IMR-90 (cell line): ENCODE measurements at regions not wholly inside any gene's neighbourhood (a gene's known extent, or its start where the extent isn't known, plus 50 kb on each side); places are given as distances from the start of the nearest gene placed in this dataset.

Source experiments
- MXI1 ChIP-seq: IDR thresholded peaks from 2 replicates; pipeline ENCODE4 v1.6.1; 2012; ENCODE audit warnings: low read depth, mild to moderate bottlenecking, low read length, moderate library complexity, borderline replicate concordance
- POLR2A ChIP-seq: IDR thresholded peaks from 2 replicates; pipeline ENCODE4 v1.6.1; 2012; ENCODE audit warnings: mild to moderate bottlenecking, low read depth, low read length
- TF ChIP-seq, protein P1 (sequence below): conservative IDR thresholded peaks from 2 replicates; pipeline ENCODE4 v1.5.1; 2012; ENCODE audit warnings: mild to moderate bottlenecking, low read depth, low read length, improper control_type of control experiment

DNA sequence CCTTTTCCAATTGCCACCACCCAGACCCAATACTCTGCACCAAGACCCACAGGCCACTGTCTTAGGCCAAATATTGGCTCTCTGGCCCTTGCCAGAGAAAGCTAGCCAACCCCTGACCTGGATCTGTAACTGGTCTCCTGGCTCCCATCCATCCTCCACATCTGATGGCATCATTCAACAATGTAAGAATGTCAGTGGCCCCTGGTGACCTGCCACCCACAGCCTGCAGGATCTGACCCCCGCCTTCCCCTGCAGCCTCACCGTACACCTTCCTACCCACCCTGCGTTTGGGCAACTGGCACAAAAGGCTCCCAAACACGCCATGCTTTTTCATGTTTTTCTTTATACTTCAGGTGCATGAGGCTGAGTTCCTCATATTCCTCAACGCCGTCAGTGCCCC, 60.0 kb upstream of the ASAP2 start:
- TF ChIP-seq, protein P1, sequence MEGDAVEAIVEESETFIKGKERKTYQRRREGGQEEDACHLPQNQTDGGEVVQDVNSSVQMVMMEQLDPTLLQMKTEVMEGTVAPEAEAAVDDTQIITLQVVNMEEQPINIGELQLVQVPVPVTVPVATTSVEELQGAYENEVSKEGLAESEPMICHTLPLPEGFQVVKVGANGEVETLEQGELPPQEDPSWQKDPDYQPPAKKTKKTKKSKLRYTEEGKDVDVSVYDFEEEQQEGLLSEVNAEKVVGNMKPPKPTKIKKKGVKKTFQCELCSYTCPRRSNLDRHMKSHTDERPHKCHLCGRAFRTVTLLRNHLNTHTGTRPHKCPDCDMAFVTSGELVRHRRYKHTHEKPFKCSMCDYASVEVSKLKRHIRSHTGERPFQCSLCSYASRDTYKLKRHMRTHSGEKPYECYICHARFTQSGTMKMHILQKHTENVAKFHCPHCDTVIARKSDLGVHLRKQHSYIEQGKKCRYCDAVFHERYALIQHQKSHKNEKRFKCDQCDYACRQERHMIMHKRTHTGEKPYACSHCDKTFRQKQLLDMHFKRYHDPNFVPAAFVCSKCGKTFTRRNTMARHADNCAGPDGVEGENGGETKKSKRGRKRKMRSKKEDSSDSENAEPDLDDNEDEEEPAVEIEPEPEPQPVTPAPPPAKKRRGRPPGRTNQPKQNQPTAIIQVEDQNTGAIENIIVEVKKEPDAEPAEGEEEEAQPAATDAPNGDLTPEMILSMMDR: no peak
- no peak for TF ChIP-seq POLR2A
- no peak for TF ChIP-seq MXI1
